Neural cell (in vitro differentiated cells): ENCODE measurements at regions not wholly inside any gene's neighbourhood (a gene's known extent, or its start where the extent isn't known, plus 50 kb on each side); places are given as distances from the start of the nearest gene placed in this dataset.
"Not testable (repeated sequence)": the region's sequence is repeated elsewhere in the genome, so short reads cannot be mapped to it uniquely, and the experiment has no call there.

Experiments used
- H2AFZ ChIP-seq: fragments of 200-600, 300-800 bp; sonication (generic), shearing (Covaris generic); 2 replicates; pipeline ENCODE4 v1.6.0; 2014; ENCODE audit warnings: low read depth, mild to moderate bottlenecking, antibody characterized with exemption, low read length, moderate library complexity
- H3F3A ChIP-seq: fragments of 200-600 bp; shearing (Covaris generic); 2 replicates; pipeline ENCODE4 v1.6.1; 2016; ENCODE audit warnings: mild to moderate bottlenecking, moderate library complexity, mixed read lengths, antibody characterized with exemption, low read length; ENCODE audit not compliant: insufficient read depth, poor library complexity, severe bottlenecking
- H3K27ac ChIP-seq: fragments of 200-600, 300-800 bp; sonication (generic), shearing (Covaris generic); 2 replicates; pipeline ENCODE4 v1.5.1; 2014; ENCODE audit warnings: mild to moderate bottlenecking, low read length, moderate library complexity
- H3K27me3 ChIP-seq: fragments of 300-800, 200-600 bp; sonication (generic), shearing (Covaris generic); 2 replicates; pipeline ENCODE4 v1.6.0; 2014; ENCODE audit warnings: mild to moderate bottlenecking, low read depth, low read length, moderate library complexity; ENCODE audit not compliant: insufficient read depth
- H3K36me3 ChIP-seq: fragments of 300-800, 200-600 bp; sonication (generic), shearing (Covaris generic); 2 replicates; pipeline ENCODE4 v1.5.1; 2014; ENCODE audit warnings: mild to moderate bottlenecking, antibody characterized with exemption, low read length, moderate library complexity; ENCODE audit not compliant: insufficient read depth
- H3K4me2 ChIP-seq: fragments of 300-800, 200-600 bp; sonication (generic), shearing (Covaris generic); 2 replicates; pipeline ENCODE4 v1.6.0; 2014; ENCODE audit warnings: mild to moderate bottlenecking, low read length
- H3K4me3 ChIP-seq: fragments of 300-800, 200-600 bp; sonication (generic), shearing (Covaris generic); 2 replicates; pipeline ENCODE4 v1.5.1; 2014; ENCODE audit warnings: mild to moderate bottlenecking, low read length, moderate library complexity
- H3K79me2 ChIP-seq: fragments of 200-600 bp; shearing (Covaris generic); replicated peaks from 2 replicates; pipeline ENCODE4 v1.6.0; 2014; ENCODE audit warnings: mild to moderate bottlenecking, low read length, moderate library complexity; ENCODE audit not compliant: insufficient read depth
- H3K9ac ChIP-seq: fragments of 300-800, 200-600 bp; sonication (generic), shearing (Covaris generic); 2 replicates; pipeline ENCODE4 v1.6.1; 2016; ENCODE audit warnings: mild to moderate bottlenecking, low read length, mixed read lengths
- H3K9me2 ChIP-seq: fragments of 200-600 bp; shearing (Covaris generic); 2 replicates; pipeline ENCODE4 v1.6.1; 2016; ENCODE audit warnings: mild to moderate bottlenecking, low read length, mixed read lengths; ENCODE audit not compliant: insufficient read depth
- H3K9me3 ChIP-seq: fragments of 200-600, 300-800 bp; sonication (generic), shearing (Covaris generic); 2 replicates; pipeline ENCODE4 v1.6.1; 2016; ENCODE audit warnings: mild to moderate bottlenecking, mixed run types, low read length, moderate library complexity, mixed read lengths
- H4K20me1 ChIP-seq: fragments of 200-600 bp; shearing (Covaris generic); 2 replicates; pipeline ENCODE4 v1.6.1; 2016; ENCODE audit warnings: mild to moderate bottlenecking, mixed run types; ENCODE audit not compliant: insufficient read depth
- CTCF ChIP-seq: fragments of 450-650 bp; IDR thresholded peaks from 2 replicates; pipeline ENCODE4 v1.5.1; 2014; ENCODE audit warnings: antibody characterized with exemption, mild to moderate bottlenecking, moderate library complexity; ENCODE audit not compliant: poor library complexity, severe bottlenecking
- EP300 ChIP-seq: fragments of 450-650 bp; conservative IDR thresholded peaks from 2 replicates; pipeline ENCODE4 v1.6.1; 2014; ENCODE audit warnings: antibody characterized with exemption, mild to moderate bottlenecking, moderate library complexity; ENCODE audit not compliant: poor library complexity, severe bottlenecking
- EZH2 ChIP-seq: fragments of 200-600, 300-800 bp; shearing (Covaris generic), sonication (generic); IDR thresholded peaks from 2 replicates; pipeline ENCODE4 v1.6.1; 2014; ENCODE audit warnings: antibody characterized with exemption, low read length, borderline replicate concordance, mild to moderate bottlenecking; ENCODE audit not compliant: insufficient read depth, poor library complexity, severe bottlenecking
- MXI1 ChIP-seq: fragments of 450-650 bp; conservative IDR thresholded peaks from 2 replicates; pipeline ENCODE4 v1.6.1; 2014; ENCODE audit warnings: antibody characterized with exemption, mild to moderate bottlenecking; ENCODE audit not compliant: poor library complexity, severe bottlenecking
- POLR2AphosphoS5 ChIP-seq: IDR thresholded peaks from 2 replicates; pipeline ENCODE4 v1.6.1; 2012
- RAD21 ChIP-seq: fragments of 450-650 bp; conservative IDR thresholded peaks from 2 replicates; pipeline ENCODE4 v1.6.1; 2014; ENCODE audit warnings: antibody characterized with exemption, mild to moderate bottlenecking, moderate library complexity
- REST ChIP-seq: IDR thresholded peaks from 2 replicates; pipeline ENCODE4 v1.6.1; 2012; ENCODE audit warnings: borderline replicate concordance
- SMC3 ChIP-seq: fragments of 450-650 bp; conservative IDR thresholded peaks from 2 replicates; pipeline ENCODE4 v1.6.1; 2014; ENCODE audit warnings: antibody characterized with exemption, mild to moderate bottlenecking, moderate library complexity; ENCODE audit not compliant: poor library complexity
- TAF1 ChIP-seq: IDR thresholded peaks from 2 replicates; pipeline ENCODE4 v1.6.1; 2012; ENCODE audit warnings: low read depth

DNA sequence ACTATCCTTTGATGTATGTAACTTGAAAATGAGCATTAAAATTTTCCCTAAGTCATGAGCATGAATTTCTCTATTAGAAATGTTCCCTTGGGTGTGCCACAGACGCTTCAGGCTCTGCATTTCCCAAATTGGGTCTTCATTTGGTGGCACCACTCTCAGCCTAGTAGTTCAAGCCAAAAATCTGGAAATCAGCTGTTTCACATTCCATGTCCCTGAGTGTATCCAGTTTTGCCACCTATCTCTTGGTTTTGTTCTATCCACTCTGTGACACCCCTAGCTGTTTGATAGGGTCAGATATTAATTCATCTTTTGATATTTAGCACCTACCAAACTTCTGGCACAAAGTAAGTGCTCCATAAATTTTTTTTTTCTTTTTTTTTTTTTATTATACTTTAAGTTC lies 89.5 kb upstream of the DPH5 start:
- Histone ChIP-seq H3K4me2 (no peak overlapping the region), H2AFZ (no peak overlapping the region), H3K36me3 (no peaks in the 10 kb centered on the region), H3K27me3 (no peaks in the 10 kb centered on the region), H3K27ac (no peak overlapping the region), H3K9ac (no peak overlapping the region), H3F3A (no peaks in the 10 kb centered on the region), H3K9me2 (no peaks in the 10 kb centered on the region), H3K4me3 (no peak overlapping the region), H3K79me2 (no peaks in the 10 kb centered on the region), H4K20me1 (no peaks in the 10 kb centered on the region), H3K9me3 (no peaks in the 10 kb centered on the region)
- no peak for TF ChIP-seq EZH2
- TF ChIP-seq POLR2AphosphoS5: no peak
- TF ChIP-seq MXI1: no peak
- no peak for TF ChIP-seq TAF1
- TF ChIP-seq EP300: no peak
- TF ChIP-seq CTCF: no peak
- no peak for TF ChIP-seq RAD21
- no peak for TF ChIP-seq SMC3
- TF ChIP-seq REST: no peak

- not testable (repeated sequence) for H3K27ac ChIP-seq, H3F3A ChIP-seq, H3K9me3 ChIP-seq, H3K27me3 ChIP-seq, H3K4me3 ChIP-seq, H3K79me2 ChIP-seq, H3K9me2 ChIP-seq, H3K4me2 ChIP-seq, H3K9ac ChIP-seq, H4K20me1 ChIP-seq, H2AFZ ChIP-seq, H3K36me3 ChIP-seq
These were observed 88.5 kb upstream of the DPH5 start for GRCh38 chr1:101114128-101114527.

DNA sequence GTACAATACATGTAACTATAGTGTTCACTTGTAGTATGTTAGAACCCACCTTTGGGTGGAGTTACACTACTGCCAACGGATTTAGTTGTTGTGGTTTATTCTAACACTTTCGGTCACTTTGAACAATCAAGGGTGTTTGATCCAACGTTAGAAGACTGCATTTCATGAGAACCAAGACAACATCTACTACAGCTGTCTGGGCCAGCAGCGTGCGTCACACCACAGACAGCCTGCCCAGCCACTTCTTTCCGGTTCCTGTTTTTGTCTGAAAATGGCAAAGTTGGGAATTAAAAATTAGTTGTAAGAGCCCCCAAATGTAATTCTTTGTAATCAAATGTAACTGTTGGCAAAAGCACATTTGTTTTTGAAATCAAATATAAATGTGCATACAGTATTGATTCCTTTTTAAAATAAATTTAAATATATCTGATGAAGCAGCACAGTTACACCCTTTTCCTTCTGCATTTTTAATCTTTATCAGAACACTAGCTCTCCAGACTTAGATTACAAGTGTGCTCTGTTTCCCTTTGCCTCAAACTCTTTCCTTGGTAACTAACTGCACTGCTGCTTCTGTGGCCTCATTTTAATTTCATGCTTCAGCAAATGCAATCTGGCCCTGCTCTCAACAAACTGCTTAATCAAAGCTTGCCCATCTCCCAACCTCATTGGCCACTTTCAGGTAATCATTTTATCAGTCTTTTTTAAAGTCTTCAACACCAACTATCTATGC lies 86.6 kb upstream of the DPH5 start:
- H3K36me3 ChIP-seq: no peaks in the 10 kb centered on the region
- TF ChIP-seq CTCF (no peak), RAD21 (no peak), MXI1 (no peak), SMC3 (no peak), EP300 (no peak), TAF1 (no peak), REST (no peak), POLR2AphosphoS5 (no peak), EZH2 (no peak)
- H3K4me2 ChIP-seq: no peak overlapping the region
- H3K4me3 ChIP-seq: no peak overlapping the region
- H3K9me2 ChIP-seq: no peaks in the 10 kb centered on the region
- no peaks in the 10 kb centered on the region for H4K20me1 ChIP-seq
- H3K9me3 ChIP-seq: no peaks in the 10 kb centered on the region
- H3F3A ChIP-seq: no peaks in the 10 kb centered on the region
- H2AFZ ChIP-seq: no peak overlapping the region
- H3K79me2 ChIP-seq: no peaks in the 10 kb centered on the region
- H3K27ac ChIP-seq: no peak overlapping the region
- no peak overlapping the region for H3K9ac ChIP-seq
- no peaks in the 10 kb centered on the region for H3K27me3 ChIP-seq
